Dedifferentiated amniotic fluid mesenchymal stem cell (primary cell): ENCODE measurements at regions not wholly inside any gene's neighbourhood (a gene's known extent, or its start where the extent isn't known, plus 50 kb on each side); places are given as distances from the start of the nearest gene placed in this dataset.
"Not testable (repeated sequence)": the region's sequence is repeated elsewhere in the genome, so short reads cannot be mapped to it uniquely, and the experiment has no call there.

Source experiments
- DNase-seq: peaks from one replicate; pipeline ENCODE4 v3.0.0-alpha.2; 2016; ENCODE audit errors: extremely low spot score

GRCh38 chr5:125673359-125673950 lies 749.8 kb upstream of the GRAMD2B start:
- DNase-seq: no peak

DNA sequence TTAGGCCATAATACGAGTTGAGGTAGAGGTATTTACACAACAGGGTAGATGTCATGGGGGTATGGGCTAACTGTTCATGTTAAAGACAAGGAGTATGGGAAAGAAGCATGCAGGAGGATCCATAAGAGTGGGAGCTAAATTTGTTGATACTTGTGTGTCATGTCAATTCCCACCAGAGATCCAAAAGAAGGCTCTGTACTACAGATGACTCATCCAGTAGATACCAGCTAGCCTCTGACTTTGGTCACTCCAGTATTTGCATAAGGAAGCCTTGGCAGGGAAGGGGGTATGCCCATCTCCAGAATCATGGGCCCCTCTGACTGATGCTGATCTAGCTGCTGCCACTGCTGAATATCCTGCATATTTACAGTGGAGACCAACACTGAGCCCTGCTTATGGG lies 743.7 kb upstream of the GRAMD2B start:
- no peak for DNase-seq

GRCh38 chr5:125683669-125684068 lies 739.5 kb upstream of the GRAMD2B start:
- DNase-seq: no peak

DNA sequence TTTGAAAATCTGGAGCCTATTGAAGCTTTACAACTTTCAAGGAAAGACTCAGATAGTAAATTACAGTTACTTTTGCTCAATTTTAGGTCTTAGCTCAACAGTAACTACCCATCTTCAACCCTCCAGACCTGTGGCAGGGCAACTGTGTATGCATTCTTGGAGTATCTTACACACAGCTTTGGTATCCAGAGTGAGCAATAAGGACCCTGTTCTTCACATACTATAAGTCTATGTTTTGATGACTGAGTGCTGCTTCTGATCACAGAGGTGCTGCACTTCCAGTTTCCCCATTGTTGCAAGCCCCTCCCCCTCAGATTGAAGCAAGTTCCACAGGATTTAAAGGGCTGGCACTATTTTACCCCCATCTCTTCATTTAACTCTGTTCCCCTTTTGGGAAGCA lies 737.4 kb upstream of the GRAMD2B start:
- no peak for DNase-seq

DNA sequence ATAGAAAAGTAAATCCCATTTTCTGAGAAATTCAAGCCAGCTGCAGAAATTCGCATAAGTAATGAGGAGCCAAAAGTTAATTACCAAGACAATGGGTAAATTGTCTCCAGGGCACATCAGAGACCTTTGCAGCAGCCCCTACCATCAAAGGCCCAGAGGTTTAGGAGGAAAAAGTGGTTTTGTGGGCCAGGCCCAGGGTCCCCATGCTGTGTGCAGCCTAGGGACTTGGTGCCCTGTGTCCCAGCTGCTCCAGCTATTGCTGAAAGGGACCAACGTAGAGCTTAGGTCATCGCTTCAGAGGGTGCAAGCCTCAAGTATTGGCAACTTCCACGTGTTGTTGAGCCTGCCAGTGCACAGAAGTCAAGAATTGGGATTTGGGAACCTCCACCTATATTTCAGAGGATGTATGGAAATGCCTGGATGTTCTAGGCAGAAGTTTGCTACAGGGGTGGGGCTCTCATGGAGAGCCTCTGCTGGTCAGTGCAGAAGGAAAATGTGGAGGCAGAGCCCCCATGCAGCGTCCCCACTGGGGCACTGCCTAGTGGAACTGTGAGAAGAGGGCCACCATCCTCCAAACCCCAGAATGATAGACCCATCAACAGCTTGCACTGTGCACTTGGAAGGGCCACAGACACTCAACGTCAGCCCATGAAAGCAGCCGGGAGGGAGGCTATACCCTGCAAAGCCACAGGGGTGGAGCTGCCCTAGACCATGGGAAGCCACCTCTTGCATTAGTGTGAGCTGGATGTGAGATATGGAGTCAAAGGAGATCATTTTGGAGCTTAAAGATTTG lies 731.3 kb upstream of the GRAMD2B start:
- not testable (repeated sequence) for DNase-seq

DNA sequence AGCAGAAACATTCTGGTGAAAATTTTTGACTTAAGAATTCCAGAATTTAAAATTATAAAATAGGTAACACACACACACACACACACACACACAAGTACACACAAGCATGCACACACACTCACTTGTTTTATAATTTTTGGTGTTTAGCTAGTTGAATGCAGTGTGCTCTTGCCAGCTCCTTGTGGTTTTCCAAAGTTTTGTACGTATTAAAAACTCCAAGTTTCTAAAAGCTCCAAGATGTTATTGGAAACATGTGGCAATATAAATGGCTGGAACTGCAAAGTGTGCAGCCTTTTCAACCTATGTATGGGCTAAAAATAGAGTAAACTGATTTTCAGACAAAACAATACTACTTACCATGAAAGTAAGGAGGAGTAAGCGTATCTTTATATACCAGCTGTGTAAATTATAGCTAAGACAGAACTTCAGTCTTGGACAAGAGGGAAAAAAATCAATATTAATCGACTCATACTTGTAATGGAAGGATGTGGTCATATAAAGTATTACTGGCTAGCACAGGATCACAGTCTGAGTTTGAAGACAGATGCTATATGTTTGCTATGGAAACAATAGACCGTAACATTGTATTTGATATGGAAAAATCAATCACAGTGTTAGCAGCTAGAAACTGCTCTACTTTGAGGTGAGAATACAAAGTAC lies 727.1 kb upstream of the GRAMD2B start:
- DNase-seq: peak; percentile 56

DNA sequence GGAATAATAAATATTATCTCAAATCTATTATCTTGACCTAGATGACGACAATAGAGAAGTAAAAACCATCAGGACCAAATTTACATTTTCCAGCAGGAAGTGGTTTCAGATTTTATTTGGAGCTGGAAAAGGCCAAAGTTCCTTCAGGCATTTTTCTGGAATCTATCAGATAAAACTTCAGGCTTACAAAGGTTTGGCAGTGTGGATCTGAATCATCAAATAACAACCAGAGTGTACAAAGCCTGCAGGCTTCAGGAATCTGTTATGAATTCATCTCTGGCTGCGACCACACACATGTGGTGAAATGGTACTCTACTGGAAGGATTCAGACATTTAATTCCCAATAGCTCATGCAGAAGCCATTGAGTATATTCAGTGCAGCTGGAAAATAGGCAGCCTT lies 726.4 kb upstream of the GRAMD2B start:
- DNase-seq: peak; percentile 68

DNA sequence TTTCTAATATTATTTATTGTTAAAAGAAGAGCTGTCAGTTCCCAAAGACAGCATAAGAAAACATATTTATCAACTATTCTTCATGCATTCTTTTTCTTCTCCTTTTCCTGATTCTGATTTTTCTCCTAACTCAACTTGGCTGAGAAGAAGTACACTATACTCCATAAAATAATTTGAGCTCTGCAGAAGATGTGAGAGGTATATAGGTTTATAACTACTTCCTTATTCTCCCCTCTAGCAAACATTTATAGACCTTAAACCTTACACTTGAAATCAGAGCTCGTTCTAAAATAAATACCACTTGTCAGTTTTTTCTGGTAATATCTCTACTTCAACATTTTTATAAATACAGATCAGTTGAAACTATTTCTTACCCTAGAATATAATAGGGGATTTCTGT lies 724.8 kb upstream of the GRAMD2B start:
- DNase-seq: no peak

- no peak for DNase-seq
Observed at GRCh38 chr5:125699860-125700259, 723.3 kb upstream of the GRAMD2B start.

DNA sequence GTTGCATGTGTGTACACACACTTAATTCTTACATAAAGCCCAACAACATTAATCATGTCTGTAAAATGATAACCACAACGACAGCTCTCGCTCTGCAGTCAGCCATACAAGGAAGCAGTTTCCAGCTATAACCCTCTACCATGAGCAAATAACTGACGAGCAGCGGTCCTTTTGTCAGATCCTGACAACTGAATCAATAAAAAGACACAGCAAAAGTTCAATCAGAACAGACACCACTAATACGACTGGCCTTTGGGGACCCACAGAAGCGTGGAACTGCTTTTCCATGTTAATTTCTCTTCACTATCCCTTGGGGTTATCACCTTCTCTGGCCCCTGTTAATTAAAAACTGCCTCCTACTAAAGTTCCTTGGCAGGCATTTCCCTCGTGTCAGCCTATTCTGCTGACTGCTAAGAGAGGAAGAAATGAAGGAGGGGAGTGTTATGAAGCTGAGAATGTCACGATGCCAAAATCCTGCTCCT lies 722.8 kb upstream of the GRAMD2B start:
- no peak for DNase-seq

DNA sequence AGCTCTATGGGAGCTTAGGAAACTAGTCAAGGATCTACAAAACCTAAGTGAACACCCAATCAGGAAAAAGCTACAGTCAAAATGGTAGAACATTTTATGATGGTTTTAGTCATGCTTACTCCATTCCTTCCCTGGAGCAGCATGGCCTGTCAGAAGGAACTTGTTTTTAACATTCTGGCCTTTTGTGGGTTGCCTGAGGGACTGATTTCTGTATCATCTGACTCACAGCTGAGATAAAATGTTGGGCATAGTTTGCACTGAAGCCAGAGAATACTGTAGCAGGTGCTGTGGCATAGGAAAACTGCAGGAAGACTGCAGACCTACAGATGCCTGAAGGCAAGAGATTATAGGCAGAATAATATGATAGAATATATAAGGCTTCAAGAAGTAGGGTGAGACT lies 719.6 kb upstream of the GRAMD2B start:
- DNase-seq: no peak

- DNase-seq: no peak
Observed at GRCh38 chr5:125704888-125705287, 718.3 kb upstream of the GRAMD2B start.

GRCh38 chr5:125708583-125708982 lies 714.6 kb upstream of the GRAMD2B start:
- DNase-seq: no peak

GRCh38 chr5:125710745-125711144 lies 712.5 kb upstream of the GRAMD2B start:
- no peak for DNase-seq

- DNase-seq: no peak
Observed at GRCh38 chr5:125712397-125712796, 710.8 kb upstream of the GRAMD2B start.

- DNase-seq: no peak
Observed at GRCh38 chr5:125713109-125713805, 710.0 kb upstream of the GRAMD2B start.

DNA sequence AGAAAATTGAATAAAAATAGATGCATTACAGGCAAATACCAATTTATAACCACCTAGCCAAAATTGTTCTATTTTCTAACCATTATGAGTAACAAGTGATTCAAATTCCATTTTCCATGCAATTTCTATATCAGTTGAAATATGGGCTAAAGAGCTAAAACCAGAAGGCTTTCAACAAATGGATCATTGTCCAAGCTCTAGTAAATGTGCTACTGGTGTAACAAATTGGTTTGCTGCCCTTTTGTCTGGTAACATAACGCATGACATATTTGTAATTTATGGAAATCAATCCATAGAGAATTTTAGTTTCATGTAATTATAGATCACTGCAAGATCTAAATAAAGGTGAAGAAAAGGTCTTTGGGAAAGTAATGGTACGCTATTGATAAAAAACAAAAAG lies 708.0 kb upstream of the GRAMD2B start:
- DNase-seq: no peak

GRCh38 chr5:125717209-125717608 lies 706.0 kb upstream of the GRAMD2B start:
- no peak for DNase-seq

DNA sequence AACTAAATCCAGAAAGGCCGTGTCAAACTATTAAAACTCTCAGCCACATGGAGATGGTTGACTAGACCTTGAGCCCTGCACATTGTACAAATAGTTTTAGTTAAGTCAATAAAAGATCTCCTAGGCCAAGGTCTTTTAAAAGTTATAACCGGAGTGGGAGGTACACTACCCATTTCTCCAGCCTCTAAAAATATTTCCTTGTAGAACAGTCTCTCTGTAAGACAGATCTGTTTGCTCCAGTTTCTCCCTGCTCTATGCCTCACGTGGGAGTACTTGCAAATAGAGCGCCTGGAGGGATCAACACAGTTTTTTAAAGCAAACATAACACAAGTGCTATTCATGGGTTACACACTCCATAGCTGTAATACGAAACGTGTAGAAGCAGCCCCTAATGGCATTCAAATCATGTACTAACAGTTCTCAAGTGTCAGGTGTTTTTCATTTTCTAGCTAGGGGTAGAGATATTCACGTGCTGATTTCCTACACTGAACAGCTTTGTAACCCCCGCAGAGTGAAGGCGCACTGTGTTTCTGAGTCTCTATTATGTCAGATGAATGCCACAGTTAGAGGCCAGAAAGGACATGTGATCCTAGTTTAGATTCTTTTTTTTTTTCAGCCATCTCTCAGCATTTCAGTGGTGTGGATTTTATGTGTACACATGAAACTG lies 703.4 kb upstream of the GRAMD2B start:
- DNase-seq: peak; percentile 20

GRCh38 chr5:125720348-125720685 lies 702.9 kb upstream of the GRAMD2B start:
- no peak for DNase-seq

DNA sequence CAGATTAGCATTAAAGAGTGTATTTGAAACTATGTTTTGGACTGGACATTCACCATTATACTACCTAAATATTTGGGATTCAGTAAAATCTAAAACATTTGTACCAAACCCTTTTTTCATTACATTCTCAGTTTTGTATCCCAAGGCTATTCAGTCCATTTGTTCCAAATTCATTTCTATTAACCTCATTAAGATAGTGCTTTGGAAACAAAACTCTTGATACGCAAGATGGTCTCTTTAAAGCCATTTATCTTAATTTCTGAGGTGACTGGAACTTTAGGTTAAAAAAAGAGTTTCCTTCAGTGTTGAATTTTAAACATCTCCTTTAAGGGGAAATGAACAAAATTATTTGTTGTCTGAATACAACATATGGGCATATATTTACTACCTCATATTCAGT lies 702.5 kb upstream of the GRAMD2B start:
- DNase-seq: no peak

- no peak for DNase-seq
Observed at GRCh38 chr5:125722550-125722949, 700.7 kb upstream of the GRAMD2B start.
